AG04450 (cell line): ENCODE measurements at regions not wholly inside any gene's neighbourhood (a gene's known extent, or its start where the extent isn't known, plus 50 kb on each side); places are given as distances from the start of the nearest gene placed in this dataset.

Experiments used
- CTCF ChIA-PET: fragments of 300-600, 350-600 bp; formaldehyde crosslinking; extraction: SDS; loops from one replicate; lab custom pipeline; 2022; ENCODE audit warnings: antibody characterized with exemption, inconsistent platforms; lab: Charles Lee
- POLR2A ChIA-PET: fragments of 350-600 bp; formaldehyde crosslinking; extraction: SDS; loops from one replicate; lab custom pipeline; 2021; ENCODE audit warnings: antibody characterized with exemption, inconsistent platforms; lab: Yijun Ruan, JAX
- DNase-seq: peaks from one replicate; pipeline ENCODE4 v3.0.0-alpha.2; 2011; ENCODE audit warnings: low read depth, low spot score
- H3K27ac ChIP-seq: one replicate; pipeline ENCODE4 v1.5.1; 2012; ENCODE audit warnings: low read depth, low read length, control low read depth
- H3K27me3 ChIP-seq: one replicate; pipeline ENCODE4 v1.6.0; 2012; ENCODE audit warnings: low read length; ENCODE audit not compliant: control insufficient read depth, insufficient read depth
- H3K4me3 ChIP-seq: 2 replicates; pipeline ENCODE4 v1.5.1; 2011; ENCODE audit warnings: mild to moderate bottlenecking, low read depth, low read length, control low read depth
- H3K9me3 ChIP-seq: 2 replicates; pipeline ENCODE4 v1.5.1; 2012; ENCODE audit warnings: low read length; ENCODE audit not compliant: control insufficient read depth, insufficient read depth
- CTCF ChIP-seq: IDR thresholded peaks from 2 replicates; pipeline ENCODE4 v1.5.1; 2011; ENCODE audit warnings: low read depth, low read length, control low read depth, inconsistent platforms

GRCh38 chr1:188669728-188670382 lies 1807.8 kb downstream of the BRINP3 start:
- Histone ChIP-seq H3K27ac (no peak overlapping the region), H3K27me3 (no peaks in the 10 kb centered on the region), H3K9me3 (no peaks in the 10 kb centered on the region), H3K4me3 (no peak overlapping the region)
- no peak for TF ChIP-seq CTCF
- DNase-seq, result peak; percentile 23
- ChIA-PET CTCF (no interaction called here), POLR2A (interaction anchor here (0.6 kb wide), 1 partner anchor 191 kb away, joined by 6 read pairs; no protein-coding TSS in a partner anchor)

GRCh38 chr1:188670837-188671236 lies 1806.8 kb downstream of the BRINP3 start:
- no peak overlapping the region for H3K4me3 ChIP-seq
- no peaks in the 10 kb centered on the region for H3K9me3 ChIP-seq
- H3K27ac ChIP-seq, result no peak overlapping the region
- CTCF ChIA-PET, result no interaction called here
- DNase-seq, result no peak
- no peaks in the 10 kb centered on the region for H3K27me3 ChIP-seq
- no peak for TF ChIP-seq CTCF
- POLR2A ChIA-PET, result no interaction called here

- no peaks in the 10 kb centered on the region for H3K27me3 ChIP-seq
- ChIA-PET CTCF (no interaction called here), POLR2A (no interaction called here)
- H3K9me3 ChIP-seq, result no peaks in the 10 kb centered on the region
- H3K4me3 ChIP-seq, result no peak overlapping the region
- no peak for TF ChIP-seq CTCF
- no peak overlapping the region for H3K27ac ChIP-seq
- DNase-seq, result no peak
Observed at GRCh38 chr1:188672153-188672552, 1805.5 kb downstream of the BRINP3 start.

GRCh38 chr1:188689542-188689941 lies 1788.1 kb downstream of the BRINP3 start:
- no peak for DNase-seq
- H3K27me3 ChIP-seq, result no peaks in the 10 kb centered on the region
- TF ChIP-seq CTCF, result no peak
- no peak overlapping the region for H3K4me3 ChIP-seq
- H3K27ac ChIP-seq, result no peak overlapping the region
- CTCF ChIA-PET, result no interaction called here
- POLR2A ChIA-PET, result no interaction called here
- H3K9me3 ChIP-seq, result no peaks in the 10 kb centered on the region

GRCh38 chr1:188700116-188700515 lies 1777.5 kb downstream of the BRINP3 start:
- H3K27me3 ChIP-seq, result no peaks in the 10 kb centered on the region
- H3K27ac ChIP-seq, result no peak overlapping the region
- DNase-seq, result no peak
- POLR2A ChIA-PET, result no interaction called here
- H3K9me3 ChIP-seq, result no peaks in the 10 kb centered on the region
- no peak overlapping the region for H3K4me3 ChIP-seq
- no peak for TF ChIP-seq CTCF
- CTCF ChIA-PET, result no interaction called here
